HG03520 (cell line): ENCODE measurements at regions not wholly inside any gene's neighbourhood (a gene's known extent, or its start where the extent isn't known, plus 50 kb on each side); places are given as distances from the start of the nearest gene placed in this dataset.

Experiments used
- ATAC-seq: cut with Tn5 transposase; IDR thresholded peaks from one replicate; pipeline ENCODE4 v1.9.1; 2021; ENCODE audit warnings: mild to moderate bottlenecking, moderate library complexity; ENCODE audit not compliant: unreplicated experiment

DNA sequence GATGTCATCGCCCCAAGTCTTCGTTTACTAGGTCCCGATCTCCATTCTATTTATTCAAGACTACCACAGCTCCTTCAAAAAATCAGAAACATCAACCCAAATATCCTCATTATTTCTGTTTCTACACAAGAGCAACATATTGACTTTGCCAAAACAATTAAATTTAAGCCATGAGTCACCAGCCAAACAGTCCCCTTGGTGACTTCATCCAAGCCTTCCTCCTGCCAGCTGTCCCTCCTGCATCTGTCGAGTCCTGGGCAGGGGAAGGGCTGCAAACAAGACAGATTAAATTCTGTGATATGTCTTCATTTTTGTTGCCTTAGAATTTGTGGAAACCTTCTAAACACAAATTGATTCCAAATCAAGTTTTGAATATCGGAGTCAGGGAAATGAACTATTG, 110.3 kb downstream of the SP3 start:
- ATAC-seq: no peak

DNA sequence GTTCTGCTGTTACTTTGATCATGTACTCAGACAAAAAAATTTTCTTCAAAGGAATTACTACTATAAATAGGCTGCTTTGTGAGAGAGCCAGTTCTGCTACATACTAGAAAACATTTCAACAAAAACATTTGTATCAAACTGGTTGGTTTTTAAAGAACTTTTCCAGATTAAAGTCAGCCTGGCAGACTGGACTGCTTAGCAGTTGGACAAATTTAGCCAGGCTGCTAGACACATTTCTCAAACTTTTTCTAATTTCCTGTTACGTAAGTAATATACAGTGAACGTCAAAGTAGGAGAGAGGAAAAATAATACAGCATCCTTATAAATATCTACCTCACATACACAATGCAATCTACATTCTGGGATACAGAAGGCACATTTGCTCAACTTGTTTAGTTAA, 109.5 kb downstream of the SP3 start:
- ATAC-seq: no peak
